SH-SY5Y (cell line): ENCODE measurements at regions not wholly inside any gene's neighbourhood (a gene's known extent, or its start where the extent isn't known, plus 50 kb on each side); places are given as distances from the start of the nearest gene placed in this dataset.

ENCODE experiments used
- GATA2 ChIP-seq: IDR thresholded peaks from 2 replicates; pipeline ENCODE4 v1.6.1; 2011; ENCODE audit warnings: mild to moderate bottlenecking, low read depth, low read length
- GATA3 ChIP-seq: IDR thresholded peaks from 2 replicates; pipeline ENCODE4 v1.6.1; 2011; ENCODE audit warnings: low read depth, mild to moderate bottlenecking, low read length, moderate library complexity

GRCh38 chr9:88759364-88759763 lies 224.4 kb downstream of the NXNL2 start:
- TF ChIP-seq GATA2, result no peak
- no peak for TF ChIP-seq GATA3
